HCT116 (cell line): ENCODE measurements at regions not wholly inside any gene's neighbourhood (a gene's known extent, or its start where the extent isn't known, plus 50 kb on each side); places are given as distances from the start of the nearest gene placed in this dataset.

Source experiments
- ATAC-seq: fragments of 200-7000 bp; cut with Tn5 transposase; 2 replicates; pipeline ENCODE4 v1.9.1; 2020; ENCODE audit warnings: mild to moderate bottlenecking, moderate library complexity
- BruUV-seq: library from RNA; stranded (reverse); fragments of 400-500 nt; replicated peaks from 2 replicates; lab custom pipeline; 2021; lab: Mats Ljungman, UMichigan
- CTCF ChIA-PET: fragments of 300-600 bp; sonication (Branson Sonifier 250); formaldehyde crosslinking; loops from one replicate; lab custom pipeline; 2021; ENCODE audit warnings: antibody characterized with exemption; lab: Charles Lee
- POLR2A ChIA-PET: fragments of 300-600, 350-600 bp; sonication (Branson Sonifier 250); formaldehyde crosslinking; loops from one replicate; lab custom pipeline; 2021; ENCODE audit warnings: antibody characterized with exemption; lab: Charles Lee
- RAD21 ChIA-PET, 2 experiments: fragments of 300-600 bp; sonication (Branson Sonifier 250); formaldehyde crosslinking; loops; one replicate each; lab custom pipeline; 2023; ENCODE audit warnings: low total read pairs in 2 of 2; ENCODE audit not compliant: uncharacterized antibody in 2 of 2, unreplicated experiment in 2 of 2, low non-redundant PET in 1 of 2; lab: Charles Lee
- DNase-seq: peaks from one replicate; pipeline ENCODE4 v3.0.0-alpha.2; 2010; ENCODE audit warnings: low read depth, low spot score
- H2AFZ ChIP-seq: fragments of 200-600 bp; shearing (Covaris generic), sonication (generic); 2 replicates; pipeline ENCODE4 v1.6.1; 2017; ENCODE audit warnings: low read depth, mixed run types, mixed read lengths, antibody characterized with exemption, low read length; ENCODE audit not compliant: poor library complexity, severe bottlenecking
- H3K27ac ChIP-seq: 2 replicates; pipeline ENCODE4 v1.5.1; 2012; ENCODE audit warnings: low read depth, low read length
- H3K27me3 ChIP-seq: fragments of 200-600 bp; sonication (generic); 2 replicates; pipeline ENCODE4 v1.6.1; 2016; ENCODE audit warnings: mixed run types, low read length, mixed read lengths; ENCODE audit not compliant: insufficient read depth
- H3K36me3 ChIP-seq, 2 experiments: fragments of 200-500 bp in 1 of 2; fragments of 200-600 bp in 1 of 2; sonication (Bioruptor generic) in 1 of 2; sonication (generic) in 1 of 2; 2 replicates each; pipeline versions ENCODE4 v1.5.1 to v1.6.1; 2014 to 2016; ENCODE audit warnings: low read length in 2 of 2, inconsistent platforms in 1 of 2, mixed read lengths in 1 of 2, mixed run types in 1 of 2; ENCODE audit not compliant: insufficient read depth in 2 of 2, control insufficient read depth in 1 of 2
- H3K4me1 ChIP-seq, 2 experiments: fragments of 200-600 bp in 1 of 2; sonication (generic) in 1 of 2; 2 replicates each; pipeline versions ENCODE4 v1.5.1 to v1.6.1; 2012 to 2017; ENCODE audit warnings: low read length in 2 of 2, inconsistent platforms in 1 of 2, mild to moderate bottlenecking in 1 of 2, mixed read lengths in 1 of 2, mixed run types in 1 of 2, moderate library complexity in 1 of 2; ENCODE audit not compliant: insufficient read depth in 2 of 2, control insufficient read depth in 1 of 2
- H3K4me2 ChIP-seq: fragments of 200-600 bp; sonication (generic); 2 replicates; pipeline ENCODE4 v1.6.1; 2017; ENCODE audit warnings: mixed run types, low read length, mixed read lengths
- H3K4me3 ChIP-seq, 2 experiments: fragments of 200-600 bp in 1 of 2; sonication (generic) in 1 of 2; replicated peaks in 1 of 2; 2 replicates each; pipeline ENCODE4 v1.5.1; 2011 to 2016; ENCODE audit warnings: low read length in 2 of 2, control low read depth in 1 of 2, low read depth in 1 of 2, mild to moderate bottlenecking in 1 of 2, mixed read lengths in 1 of 2, mixed run types in 1 of 2
- H3K79me2 ChIP-seq: fragments of 200-600 bp; sonication (generic); 2 replicates; pipeline ENCODE4 v1.6.1; 2017; ENCODE audit warnings: mild to moderate bottlenecking, mixed run types, low read length, moderate library complexity, mixed read lengths; ENCODE audit not compliant: insufficient read depth
- H3K9ac ChIP-seq: fragments of 200-600 bp; sonication (generic); 2 replicates; pipeline ENCODE4 v1.6.1; 2016; ENCODE audit warnings: low read length, mixed read lengths
- H3K9me2 ChIP-seq: fragments of 200-600 bp; sonication (generic), shearing (Covaris generic); 2 replicates; pipeline ENCODE4 v1.6.1; 2017; ENCODE audit warnings: mixed run types, mild to moderate bottlenecking, moderate library complexity; ENCODE audit not compliant: insufficient read depth
- H3K9me3 ChIP-seq, 2 experiments: fragments of 200-500 bp in 1 of 2; fragments of 200-600 bp in 1 of 2; sonication (Bioruptor generic) in 1 of 2; sonication (generic) in 1 of 2; 2 replicates each; pipeline ENCODE4 v1.6.1; 2014 to 2017; ENCODE audit warnings: low read length in 2 of 2, mixed read lengths in 2 of 2, inconsistent platforms in 1 of 2, low read depth in 1 of 2, mild to moderate bottlenecking in 1 of 2, mixed run types in 1 of 2, moderate library complexity in 1 of 2; ENCODE audit not compliant: control insufficient read depth in 1 of 2, insufficient read depth in 1 of 2
- H4K20me1 ChIP-seq: fragments of 200-600 bp; sonication (generic), shearing (Covaris generic); 2 replicates; pipeline ENCODE4 v1.6.1; 2017; ENCODE audit warnings: mixed run types, mild to moderate bottlenecking, moderate library complexity; ENCODE audit not compliant: insufficient read depth
- ATF3 ChIP-seq: IDR thresholded peaks from 2 replicates; pipeline ENCODE4 v1.6.1; 2012
- CBX3 ChIP-seq: IDR thresholded peaks from 2 replicates; pipeline ENCODE4 v1.6.1; 2012; ENCODE audit warnings: low read depth
- CEBPB ChIP-seq: IDR thresholded peaks from 2 replicates; pipeline ENCODE4 v1.6.1; 2012; ENCODE audit warnings: low read depth
- EGR1 ChIP-seq: IDR thresholded peaks from 2 replicates; pipeline ENCODE4 v1.6.1; 2012; ENCODE audit warnings: low read depth
- ELF1 ChIP-seq: IDR thresholded peaks from 2 replicates; pipeline ENCODE4 v1.6.1; 2012; ENCODE audit warnings: low read depth, borderline replicate concordance
- EZH2 ChIP-seq: fragments of 200-600 bp; sonication (generic); IDR thresholded peaks from 2 replicates; pipeline ENCODE4 v1.6.1; 2017; ENCODE audit warnings: antibody characterized with exemption, mixed run types
- EZH2phosphoT487 ChIP-seq: fragments of 200-600 bp; IDR thresholded peaks from 2 replicates; pipeline ENCODE4 v1.6.1; 2018; ENCODE audit warnings: antibody characterized with exemption, borderline replicate concordance
- FOSL1 ChIP-seq: IDR thresholded peaks from 2 replicates; pipeline ENCODE4 v1.6.1; 2012; ENCODE audit warnings: low read depth
- JUND ChIP-seq: IDR thresholded peaks from 2 replicates; pipeline ENCODE4 v1.6.1; 2012
- POLR2A ChIP-seq: IDR thresholded peaks from 2 replicates; pipeline ENCODE4 v1.7.0; 2011; ENCODE audit warnings: borderline replicate concordance; ENCODE audit not compliant: insufficient read depth, insufficient read length; ENCODE audit errors: extremely low read depth
- POLR2AphosphoS5 ChIP-seq: IDR thresholded peaks from 2 replicates; pipeline ENCODE4 v1.6.1; 2011; ENCODE audit warnings: mild to moderate bottlenecking, low read depth, low read length, moderate library complexity
- RAD21 ChIP-seq: IDR thresholded peaks from 2 replicates; pipeline ENCODE4 v1.6.1; 2012; ENCODE audit warnings: low read depth, mild to moderate bottlenecking
- REST ChIP-seq: IDR thresholded peaks from 2 replicates; pipeline ENCODE4 v1.6.1; 2012; ENCODE audit warnings: low read depth
- SIN3A ChIP-seq: IDR thresholded peaks from 2 replicates; pipeline ENCODE4 v1.6.1; 2012; ENCODE audit warnings: low read depth
- SP1 ChIP-seq: IDR thresholded peaks from 2 replicates; pipeline ENCODE4 v1.6.1; 2012; ENCODE audit warnings: low read depth
- SRF ChIP-seq: IDR thresholded peaks from 2 replicates; pipeline ENCODE4 v1.6.1; 2012; ENCODE audit warnings: low read depth
- ZBTB33 ChIP-seq: IDR thresholded peaks from 2 replicates; pipeline ENCODE4 v1.6.1; 2011; ENCODE audit warnings: mild to moderate bottlenecking, low read length, moderate library complexity; ENCODE audit not compliant: insufficient replicate concordance; ENCODE audit errors: extremely low read depth
- ZFX ChIP-seq: fragments of 450-650 bp; IDR thresholded peaks from 2 replicates; pipeline ENCODE4 v1.6.1; 2017
- ZNF274 ChIP-seq: fragments of 200-500 bp; sonication (Bioruptor generic); IDR thresholded peaks from 2 replicates; pipeline ENCODE4 v1.6.1; 2014; ENCODE audit warnings: mild to moderate bottlenecking, low read depth, low read length, inconsistent platforms
- intact Hi-C: fragments of 100-400 bp; cut with micrococcal nuclease; formaldehyde crosslinking; loops from 2 replicates; pipeline ENCODE4 v1.10.0; 2022

- ChIA-PET RAD21 (no interaction called here), POLR2A (no interaction called here)
- no peak overlapping the region for H3K9ac ChIP-seq
Observed at GRCh38 chr16:80330803-80331202, 210.0 kb upstream of the DYNLRB2 start.

More at GRCh38 chr16:80330803-80331202, 210.0 kb upstream of the DYNLRB2 start:
- no TSS peak for BruUV-seq
- H3K4me2 ChIP-seq: no peak overlapping the region
- intact Hi-C loops: no loop called here
- no peaks in the 10 kb centered on the region for H3K79me2 ChIP-seq
- H3K9me2 ChIP-seq: no peaks in the 10 kb centered on the region
- H3K4me1 ChIP-seq: no peaks in the 10 kb centered on the region
- no peak overlapping the region for H3K27ac ChIP-seq
- H3K36me3 ChIP-seq: no peaks in the 10 kb centered on the region
- no peak for TF ChIP-seq REST
- TF ChIP-seq ATF3: no peak
- TF ChIP-seq RAD21: no peak
- TF ChIP-seq CEBPB: no peak
- no peak for TF ChIP-seq ELF1
- no peak for TF ChIP-seq EZH2phosphoT487
- TF ChIP-seq ZNF274: no peak
- no peak for TF ChIP-seq ZBTB33
- TF ChIP-seq SP1: no peak
- TF ChIP-seq ZFX: no peak
- TF ChIP-seq CBX3: no peak
- TF ChIP-seq SRF: no peak
- no peak for TF ChIP-seq EGR1
- no peak for TF ChIP-seq POLR2A
- no peak for TF ChIP-seq FOSL1
- TF ChIP-seq POLR2AphosphoS5: no peak
- no peak for TF ChIP-seq EZH2
- no peak for TF ChIP-seq SIN3A
- TF ChIP-seq JUND: no peak
- DNase-seq (no peak), ATAC-seq (no peak)
- peaks cover 34 to 54% of the 10 kb centered on the region in 2 experiments; a peak in 2 of 4 replicates for H3K9me3 ChIP-seq
- H3K4me3 ChIP-seq: no peak overlapping the region
- CTCF ChIA-PET: no interaction called here
- no peak overlapping the region for H2AFZ ChIP-seq
- no peaks in the 10 kb centered on the region for H4K20me1 ChIP-seq
- no peaks in the 10 kb centered on the region for H3K27me3 ChIP-seq
